ENCODE measurements at regions not wholly inside any gene's neighbourhood (a gene's known extent, or its start where the extent isn't known, plus 50 kb on each side); places are given as distances from the start of the nearest gene placed in this dataset.

GRCh38 chr2:14923820-14924580 is 291.5 kb downstream of the LRATD1 start:
- no peak for DNase-seq

- DNase-seq = no peak
Measured at GRCh38 chr2:14925471-14925870, 293.0 kb downstream of the LRATD1 start.

- no peak for DNase-seq
Measured at GRCh38 chr2:14927021-14927564, 294.6 kb downstream of the LRATD1 start.

GRCh38 chr2:14928056-14928455 is 295.5 kb downstream of the LRATD1 start:
- DNase-seq = no peak

- DNase-seq = no peak
Measured at GRCh38 chr2:14930441-14930840, 297.9 kb downstream of the LRATD1 start.

- DNase-seq = no peak
Measured at GRCh38 chr2:14932285-14932684, 299.8 kb downstream of the LRATD1 start.

- DNase-seq = no peak
Measured at GRCh38 chr2:14933753-14934152, 301.2 kb downstream of the LRATD1 start.

- no peak for DNase-seq
Measured at GRCh38 chr2:14936426-14936825, 303.9 kb downstream of the LRATD1 start.

- no peak for DNase-seq
Measured at GRCh38 chr2:14937336-14937735, 304.8 kb downstream of the LRATD1 start.

- no peak for DNase-seq
Measured at GRCh38 chr2:14941151-14941631, 308.7 kb downstream of the LRATD1 start.

GRCh38 chr2:14942987-14943386 is 310.5 kb downstream of the LRATD1 start:
- no peak for DNase-seq

- DNase-seq = no peak
Measured at GRCh38 chr2:14944562-14945346, 312.2 kb downstream of the LRATD1 start.

GRCh38 chr2:14951569-14952285 is 319.2 kb downstream of the LRATD1 start:
- no peak for DNase-seq

GRCh38 chr2:14952400-14952963 is 320.0 kb downstream of the LRATD1 start:
- no peak for DNase-seq

- no peak for DNase-seq
Measured at GRCh38 chr2:14960686-14961324, 328.3 kb downstream of the LRATD1 start.

GRCh38 chr2:14967729-14968128 is 335.2 kb downstream of the LRATD1 start:
- DNase-seq = no peak

- DNase-seq = no peak
Measured at GRCh38 chr2:14975381-14975780, 342.9 kb downstream of the LRATD1 start.

- no peak for DNase-seq
Measured at GRCh38 chr2:14977021-14977420, 344.5 kb downstream of the LRATD1 start.

GRCh38 chr2:14978845-14979244 is 346.3 kb downstream of the LRATD1 start:
- no peak for DNase-seq

GRCh38 chr2:14982790-14983189 is 350.3 kb downstream of the LRATD1 start:
- DNase-seq = no peak

- no peak for DNase-seq
Measured at GRCh38 chr2:14988600-14988999, 356.1 kb downstream of the LRATD1 start.

GRCh38 chr2:14991723-14992122 is 359.2 kb downstream of the LRATD1 start:
- no peak for DNase-seq

Measured in NCI-H2029 treated with DMSO at 0.1 percent for 48 hours (cell line).